ENCODE measurements at regions not wholly inside any gene's neighbourhood (a gene's known extent, or its start where the extent isn't known, plus 50 kb on each side); places are given as distances from the start of the nearest gene placed in this dataset.

GRCh38 chr4:54159543-54159942 is 59.6 kb downstream of the GSX2 start:
- no peak for TF ChIP-seq RFX5 (IDR thresholded peaks at IDR 0.05; ENCODE audit: low read depth, low read length)
- TF ChIP-seq CBX1 (IDR thresholded peaks at IDR 0.05; ENCODE audit: low read depth) = no peak
- TF ChIP-seq ATF7 (IDR thresholded peaks at IDR 0.05) = no peak
- no peak for TF ChIP-seq STAT5A (IDR thresholded peaks at IDR 0.05; ENCODE audit: borderline replicate concordance, low read length)
- no peak for TF ChIP-seq MAFF (IDR thresholded peaks at IDR 0.05; ENCODE audit: low read length)
- TF ChIP-seq EZH2 (IDR thresholded peaks at IDR 0.05; ENCODE audit: borderline replicate concordance, low read depth, low read length) = no peak
- TF ChIP-seq CTCF (IDR thresholded peaks at IDR 0.05 in 2 of 3, conservative IDR thresholded peaks at IDR 0.05 in 1 of 3; ENCODE audit: insufficient read depth in 2 of 3, low read depth in 1 of 3, low read length in 3 of 3) = no peak
- no peak for TF ChIP-seq ZBTB9 (CRISPR knock-in tag; IDR thresholded peaks at IDR 0.05)
- no peak for TF ChIP-seq MAZ (CRISPR knock-in tag; conservative IDR thresholded peaks at IDR 0.05 in 1 of 2, IDR thresholded peaks at IDR 0.05 in 1 of 2)
